ENCODE measurements at regions not wholly inside any gene's neighbourhood (a gene's known extent, or its start where the extent isn't known, plus 50 kb on each side); places are given as distances from the start of the nearest gene placed in this dataset.
A peak's percentile ranks its signal among the peaks of the same experiment; 100 is the strongest.

DNA sequence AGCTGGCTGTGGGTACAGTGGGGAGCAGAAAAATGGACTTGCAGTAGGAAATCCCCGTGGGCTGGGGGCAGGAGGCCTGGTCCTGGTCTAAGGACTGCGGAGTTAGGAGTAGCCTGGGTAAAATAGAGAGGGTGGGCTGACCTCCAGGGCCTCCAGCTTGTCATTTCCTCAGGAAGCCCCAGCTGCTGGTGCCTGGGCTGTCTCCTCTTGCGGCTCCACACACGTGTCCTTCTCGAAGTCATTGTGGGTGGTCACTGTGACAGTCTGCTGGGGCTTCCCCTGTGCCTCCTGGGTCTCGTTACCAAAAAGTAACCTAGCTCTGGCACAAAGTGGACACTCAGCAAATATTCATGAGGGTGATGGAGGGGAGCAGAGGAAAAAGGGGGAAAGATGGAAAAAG lies 259.7 kb downstream of the FGF9 start (continued):
- no peak for TF ChIP-seq RBM34 (IDR thresholded peaks at IDR 0.05; ENCODE audit: borderline replicate concordance, insufficient read depth, low read length)

GRCh38 chr13:21932578-21932977 lies 261.7 kb downstream of the FGF9 start:
- ATAC-seq: no peak
- Histone ChIP-seq H4K20me1 (replicated peaks; ENCODE audit: control insufficient read depth, insufficient read depth, low read length) (no peaks in the 10 kb centered on the region), H3K9me3 (replicated peaks; ENCODE audit: control insufficient read depth, insufficient read depth, low read depth, low read length) (no peaks in the 10 kb centered on the region), H3K4me1 (replicated peaks in 1 of 2; ENCODE audit: control insufficient read depth in 2 of 2, insufficient read depth in 2 of 2, low read length in 2 of 2) (no peaks in the 10 kb centered on the region; a peak in 1 of 5 replicates), H3K9ac (ENCODE audit: insufficient read depth in 1 of 2, low read depth in 2 of 2, low read length in 2 of 2) (no peak overlapping the region), H3K36me3 (ENCODE audit: control insufficient read depth, insufficient read depth, low read length) (no peaks in the 10 kb centered on the region), H2AFZ (ENCODE audit: low read depth, low read length) (no peak overlapping the region), H3K4me3 (no peak overlapping the region), H3K79me2 (ENCODE audit: control insufficient read depth, insufficient read depth, low read length) (no peaks in the 10 kb centered on the region), H3K27me3 (ENCODE audit: control insufficient read depth in 2 of 2, insufficient read depth in 2 of 2, low read length in 2 of 2) (peaks cover 3 to 8% of the 10 kb centered on the region in 2 experiments; a peak in 2 of 5 replicates), H3K9me1 (ENCODE audit: control insufficient read depth, insufficient read depth, low read length) (no peaks in the 10 kb centered on the region), H3K4me2 (ENCODE audit: insufficient read depth, low read length) (no peak overlapping the region), H3K27ac (ENCODE audit: extremely low read depth, low read depth, low read length) (no peak overlapping the region)
- DNase-seq (ENCODE audit: extremely low read depth in 1 of 4, low spot score in 3 of 4): no peak
- no TSS peak for BruUV-seq (replicated peaks)
- no peak for TF ChIP-seq CEBPG (CRISPR knock-in tag; IDR thresholded peaks at IDR 0.05)
- TF ChIP-seq CEBPG (tag; conservative IDR thresholded peaks at IDR 0.05 in 1 of 2, IDR thresholded peaks at IDR 0.05 in 1 of 2): peak in 1 of 2 experiments; percentile 24; a peak in 1 of 4 replicates
- TF ChIP-seq FOXA1 (IDR thresholded peaks at IDR 0.05; ENCODE audit: borderline replicate concordance): no peak
- 0% methylated on average over 2 of the region's 2 CpGs for WGBS (ENCODE audit: insufficient coverage, low coverage, missing lambda C conversion rate)
- POLR2A ChIA-PET: no interaction called here
- in situ Hi-C loops (cut with MboI): no loop called here
- no peak for FAIRE-seq
- CTCF ChIA-PET (ENCODE audit: low intra/inter-chr PET ratio): no interaction called here
- intact Hi-C loops (cut with micrococcal nuclease): no loop called here

- no TSS peak for BruUV-seq (replicated peaks)
- ATAC-seq (no peak), DNase-seq (ENCODE audit: extremely low read depth in 1 of 4, low spot score in 3 of 4) (no peak), FAIRE-seq (no peak)
- Histone ChIP-seq H3K36me3 (ENCODE audit: control insufficient read depth, insufficient read depth, low read length) (no peaks in the 10 kb centered on the region), H3K4me3 (no peak overlapping the region), H3K79me2 (ENCODE audit: control insufficient read depth, insufficient read depth, low read length) (no peaks in the 10 kb centered on the region), H3K27ac (ENCODE audit: extremely low read depth, low read depth, low read length) (no peak overlapping the region), H2AFZ (ENCODE audit: low read depth, low read length) (no peak overlapping the region), H3K9me1 (ENCODE audit: control insufficient read depth, insufficient read depth, low read length) (no peaks in the 10 kb centered on the region), H3K4me2 (ENCODE audit: insufficient read depth, low read length) (no peak overlapping the region), H3K27me3 (ENCODE audit: control insufficient read depth in 2 of 2, insufficient read depth in 2 of 2, low read length in 2 of 2) (peaks cover 3 to 8% of the 10 kb centered on the region in 2 experiments; a peak in 2 of 5 replicates), H3K9ac (ENCODE audit: insufficient read depth in 1 of 2, low read depth in 2 of 2, low read length in 2 of 2) (no peak overlapping the region), H3K9me3 (replicated peaks; ENCODE audit: control insufficient read depth, insufficient read depth, low read depth, low read length) (no peaks in the 10 kb centered on the region), H3K4me1 (replicated peaks in 1 of 2; ENCODE audit: control insufficient read depth in 2 of 2, insufficient read depth in 2 of 2, low read length in 2 of 2) (no peaks in the 10 kb centered on the region; a peak in 1 of 5 replicates), H4K20me1 (replicated peaks; ENCODE audit: control insufficient read depth, insufficient read depth, low read length) (no peaks in the 10 kb centered on the region)
- intact Hi-C loops (cut with micrococcal nuclease): no loop called here
- in situ Hi-C loops (cut with MboI): no loop called here
- ChIA-PET CTCF (ENCODE audit: low intra/inter-chr PET ratio) (no interaction called here), POLR2A (interaction anchor here (0.7 kb wide), 1 partner anchor 735 kb away, joined by 3 read pairs; no protein-coding TSS in a partner anchor)
- 0% methylated on average over 6 of the region's 6 CpGs for WGBS (ENCODE audit: insufficient coverage, low coverage, missing lambda C conversion rate)
- TF ChIP-seq HMG20A (CRISPR knock-in tag; conservative IDR thresholded peaks at IDR 0.05): no peak
- no peak for TF ChIP-seq BDP1 (IDR thresholded peaks at IDR 0.05; ENCODE audit: insufficient read depth, insufficient read length)
- no peak for TF ChIP-seq RB1 (IDR thresholded peaks at IDR 0.05; ENCODE audit: low read depth)
- no peak for TF ChIP-seq EGR1 (conservative IDR thresholded peaks at IDR 0.05)
These were observed 262.1 kb downstream of the FGF9 start for GRCh38 chr13:21932996-21933395.
